ENCODE measurements at regions not wholly inside any gene's neighbourhood (a gene's known extent, or its start where the extent isn't known, plus 50 kb on each side); places are given as distances from the start of the nearest gene placed in this dataset.

DNA sequence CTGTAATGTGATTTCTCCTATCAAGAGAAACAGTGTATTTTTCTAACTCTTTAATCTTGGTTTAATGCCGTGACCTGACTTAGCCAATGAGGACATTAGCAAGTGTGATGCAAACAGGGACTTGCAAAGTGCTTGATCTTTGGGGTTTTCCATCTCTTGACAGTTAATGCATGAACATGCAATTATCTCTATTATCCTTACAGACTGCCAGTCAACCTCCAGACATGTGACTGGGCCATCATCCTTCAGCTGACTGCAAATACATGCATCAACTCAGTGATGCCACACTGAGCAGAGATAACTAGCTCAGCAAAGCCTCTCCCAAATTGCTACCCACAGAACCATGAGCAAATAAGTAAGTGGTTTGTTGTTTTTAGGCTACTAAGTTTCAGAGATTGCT lies 409.6 kb downstream of the GPAM start:
- FAIRE-seq = no peak
- DNase-seq (ENCODE audit: low spot score in 2 of 2) = no peak

DNA sequence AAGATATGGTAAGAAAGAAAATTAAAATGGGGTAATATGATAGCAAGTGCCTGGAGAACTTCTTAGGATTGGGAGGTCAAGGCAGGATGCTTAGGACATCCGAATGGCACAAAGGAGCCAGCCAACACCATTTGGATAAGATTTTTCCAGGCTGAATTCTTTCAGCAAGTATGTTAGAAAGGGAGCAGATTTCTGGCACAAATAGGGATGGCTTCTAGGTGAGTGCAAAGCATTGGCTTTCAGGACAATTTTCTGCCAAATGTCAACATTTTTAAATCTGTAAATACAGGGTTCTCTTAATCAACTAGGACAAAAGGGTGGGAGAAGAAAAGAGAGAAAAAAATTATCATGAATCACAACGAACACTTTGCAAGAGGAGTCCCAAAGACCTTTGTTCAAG lies 409.1 kb downstream of the GPAM start:
- DNase-seq (ENCODE audit: low spot score in 2 of 2) (no peak), FAIRE-seq (no peak)

DNA sequence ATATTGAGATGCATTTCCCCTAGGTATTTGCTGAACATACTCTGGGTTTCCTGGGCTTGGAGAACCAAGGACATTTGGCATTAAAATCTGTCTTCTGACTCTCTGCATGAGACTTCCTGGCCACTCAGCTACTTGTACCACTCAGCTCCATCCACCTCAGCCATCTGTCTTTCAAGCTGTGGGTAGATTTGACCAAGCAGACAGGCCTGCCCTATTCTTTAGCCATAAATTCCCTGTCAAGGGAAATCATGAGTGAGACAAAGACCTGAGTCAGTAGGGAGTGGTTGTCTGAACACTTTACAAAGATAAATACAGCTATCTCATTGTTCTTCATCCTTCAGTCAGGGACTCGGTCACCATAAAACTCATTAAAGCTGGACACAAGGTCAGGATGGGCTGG lies 399.1 kb downstream of the GPAM start:
- DNase-seq (ENCODE audit: low spot score in 2 of 2) = no peak

DNA sequence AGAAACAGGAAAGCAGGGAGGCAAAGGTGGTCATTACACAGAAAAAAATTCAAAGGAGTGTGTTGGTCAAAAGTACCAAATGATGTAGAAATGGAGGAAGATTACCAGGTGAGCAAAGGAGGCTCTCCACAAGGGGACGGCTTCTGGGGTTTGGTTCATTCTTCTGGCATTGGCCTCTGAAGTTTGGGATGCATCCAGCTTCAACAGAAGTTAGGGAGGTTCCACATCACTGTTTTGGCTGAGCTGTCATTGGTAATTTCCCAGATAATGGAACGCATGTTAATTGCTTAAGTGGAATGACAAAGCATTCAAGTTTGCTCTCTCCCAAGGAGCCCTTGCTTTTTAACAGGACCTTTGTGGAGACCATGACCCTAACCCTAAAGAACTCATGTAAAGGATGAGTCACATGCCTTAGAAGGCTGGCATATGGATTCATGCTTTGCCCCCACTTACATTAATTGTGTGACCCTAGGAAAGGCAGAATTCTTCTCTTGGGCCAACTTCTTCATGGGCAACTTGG lies 398.6 kb downstream of the GPAM start:
- DNase-seq (ENCODE audit: low spot score in 2 of 2) (no peak), FAIRE-seq (no peak)

More for the DNA sequence above, 399.1 kb downstream of the GPAM start:
- FAIRE-seq = no peak

DNA sequence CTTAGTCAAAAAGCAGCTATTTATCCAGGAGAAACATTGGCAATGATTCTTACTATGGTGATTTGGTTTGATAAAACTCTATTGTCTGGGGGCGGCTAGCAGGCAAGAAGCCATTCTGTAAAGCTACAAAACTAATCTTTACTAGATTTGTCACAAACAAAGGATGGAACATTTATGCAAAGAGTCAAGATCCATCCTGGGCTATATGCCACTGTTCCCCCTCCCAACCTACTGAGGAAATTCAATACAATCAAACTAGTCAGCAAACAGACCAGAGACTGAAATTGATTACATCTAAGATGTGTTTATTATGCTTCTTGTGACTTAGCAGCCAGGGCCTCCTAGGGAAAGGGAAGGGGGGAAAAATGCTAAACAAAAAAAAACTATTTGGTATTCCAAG lies 397.6 kb downstream of the GPAM start:
- FAIRE-seq = no peak
- DNase-seq (ENCODE audit: low spot score in 2 of 2) = no peak

- DNase-seq (ENCODE audit: low spot score in 2 of 2) (no peak), FAIRE-seq (no peak)
Observed at GRCh38 chr10:111789821-111790220, 393.7 kb downstream of the GPAM start.

- FAIRE-seq = no peak
- DNase-seq (ENCODE audit: low spot score in 2 of 2) = no peak
Observed at GRCh38 chr10:111801841-111802240, 381.7 kb downstream of the GPAM start.

GRCh38 chr10:111804781-111805180 lies 378.8 kb downstream of the GPAM start:
- DNase-seq (ENCODE audit: low spot score in 2 of 2) (no peak), FAIRE-seq (no peak)

- FAIRE-seq (no peak), DNase-seq (ENCODE audit: low spot score in 2 of 2) (no peak)
Observed at GRCh38 chr10:111811517-111811916, 372.0 kb downstream of the GPAM start.

- no peak for FAIRE-seq
- DNase-seq (ENCODE audit: low spot score in 2 of 2) = no peak
Observed at GRCh38 chr10:111820471-111820870, 363.1 kb downstream of the GPAM start.

- DNase-seq (ENCODE audit: low spot score in 2 of 2) = no peak
- no peak for FAIRE-seq
Observed at GRCh38 chr10:111821871-111822270, 361.7 kb downstream of the GPAM start.

- DNase-seq (ENCODE audit: low spot score in 2 of 2) (no peak), FAIRE-seq (no peak)
Observed at GRCh38 chr10:111822661-111823060, 360.9 kb downstream of the GPAM start.

DNA sequence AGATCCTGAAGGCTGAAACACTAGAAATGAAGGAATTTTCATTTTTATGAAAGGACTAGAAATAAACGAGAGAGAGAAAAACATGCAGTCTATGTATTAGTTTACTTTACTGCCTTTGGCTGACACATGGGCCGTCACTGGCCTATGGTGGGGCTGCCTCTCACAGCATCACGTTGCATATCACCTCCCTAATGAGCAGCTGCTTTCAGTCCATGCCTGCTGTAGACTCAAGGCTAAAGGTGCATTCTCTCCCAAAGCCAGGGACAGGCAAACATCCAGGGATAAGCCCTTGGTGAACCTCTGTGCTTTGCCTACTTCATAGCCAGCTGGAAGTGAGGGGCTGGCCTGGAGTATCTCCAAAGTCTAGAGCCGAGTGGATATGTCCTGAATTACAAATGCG lies 359.4 kb downstream of the GPAM start:
- FAIRE-seq (no peak), DNase-seq (ENCODE audit: low spot score in 2 of 2) (no peak)

GRCh38 chr10:111830359-111830758 lies 353.2 kb downstream of the GPAM start:
- DNase-seq (ENCODE audit: low spot score in 2 of 2) = no peak
- FAIRE-seq = no peak

GRCh38 chr10:111831058-111831457 lies 352.5 kb downstream of the GPAM start:
- FAIRE-seq = no peak
- DNase-seq (ENCODE audit: low spot score in 2 of 2) = no peak

DNA sequence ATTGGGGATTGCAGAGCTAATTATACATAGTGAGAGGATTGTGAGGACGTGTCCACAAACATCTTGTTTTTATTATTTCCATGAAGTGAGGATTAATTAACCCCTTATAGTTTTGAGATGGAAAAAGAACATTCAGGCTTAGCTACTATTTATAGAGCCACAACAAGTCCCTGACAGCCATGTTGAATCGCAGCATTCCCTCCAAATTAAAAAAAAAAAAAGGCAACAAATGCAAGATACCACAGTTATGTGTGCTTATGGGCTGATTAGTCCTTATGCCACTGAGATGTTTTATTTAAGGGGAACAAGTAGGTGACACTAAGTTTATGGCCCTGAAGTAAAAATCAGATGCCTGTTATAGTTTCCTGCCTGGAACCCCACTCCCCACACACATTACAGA lies 350.3 kb downstream of the GPAM start:
- no peak for DNase-seq (ENCODE audit: low spot score in 2 of 2)
- FAIRE-seq = no peak

DNA sequence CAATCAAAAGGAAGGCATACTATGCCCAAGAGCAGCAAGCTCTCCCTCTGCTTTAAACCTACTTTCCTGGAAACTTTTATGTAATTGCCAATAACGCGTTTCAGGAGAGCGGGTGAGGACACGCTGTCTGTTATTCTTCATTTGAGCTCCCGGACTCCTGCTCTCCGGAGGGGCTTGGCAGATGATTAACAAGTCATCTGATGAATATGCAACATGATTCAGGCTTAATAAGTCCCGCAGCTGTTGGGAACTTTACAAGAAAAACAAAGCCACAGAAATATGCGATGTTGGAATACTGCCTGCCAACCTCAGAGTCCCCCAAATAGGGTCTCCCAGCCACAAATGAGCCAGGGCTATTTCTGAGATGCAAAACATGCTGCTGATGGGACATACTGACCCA lies 348.0 kb downstream of the GPAM start:
- DNase-seq (ENCODE audit: low spot score in 2 of 2) (no peak), FAIRE-seq (no peak)

DNA sequence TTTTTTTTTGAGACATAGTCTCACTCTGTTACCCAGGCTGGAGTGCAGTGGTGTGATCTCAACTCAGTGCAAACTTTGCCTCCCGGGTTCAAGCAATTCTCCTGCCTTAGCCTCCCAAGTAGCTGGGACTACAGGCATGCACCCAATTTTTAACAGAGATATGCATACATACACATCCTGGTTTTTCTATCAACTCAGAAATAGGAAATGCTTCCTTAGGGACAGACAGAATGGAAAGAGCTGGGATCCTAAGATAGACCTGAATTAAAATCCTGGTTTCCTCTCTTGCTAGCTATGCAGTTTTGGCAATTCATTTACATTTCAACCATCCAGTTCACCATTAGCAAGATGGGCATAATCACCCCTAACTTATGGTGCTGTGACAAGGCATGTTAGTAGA lies 347.5 kb downstream of the GPAM start:
- FAIRE-seq (no peak), DNase-seq (ENCODE audit: low spot score in 2 of 2) (no peak)

DNA sequence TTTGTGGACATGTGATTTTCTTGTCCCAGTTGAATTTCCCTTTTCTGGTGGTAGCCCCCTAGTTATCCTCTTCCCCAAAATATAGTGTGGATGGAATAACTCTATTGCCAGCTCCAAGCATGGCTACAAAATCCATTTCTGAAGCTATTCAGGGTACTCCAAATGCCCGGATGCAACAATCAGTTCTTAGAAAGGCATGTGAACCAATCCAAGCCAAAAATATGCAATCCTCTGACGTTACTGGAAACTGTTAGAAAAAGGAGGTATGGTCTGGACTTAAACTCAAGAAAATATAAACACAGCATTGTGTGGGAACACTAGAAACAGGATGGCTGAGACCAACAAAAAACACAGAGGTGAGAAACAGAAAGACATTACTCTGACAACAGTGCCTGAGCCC lies 347.0 kb downstream of the GPAM start:
- FAIRE-seq (no peak), DNase-seq (ENCODE audit: low spot score in 2 of 2) (no peak)

- FAIRE-seq (no peak), DNase-seq (ENCODE audit: low spot score in 2 of 2) (no peak)
Observed at GRCh38 chr10:111837086-111837485, 346.5 kb downstream of the GPAM start.

DNA sequence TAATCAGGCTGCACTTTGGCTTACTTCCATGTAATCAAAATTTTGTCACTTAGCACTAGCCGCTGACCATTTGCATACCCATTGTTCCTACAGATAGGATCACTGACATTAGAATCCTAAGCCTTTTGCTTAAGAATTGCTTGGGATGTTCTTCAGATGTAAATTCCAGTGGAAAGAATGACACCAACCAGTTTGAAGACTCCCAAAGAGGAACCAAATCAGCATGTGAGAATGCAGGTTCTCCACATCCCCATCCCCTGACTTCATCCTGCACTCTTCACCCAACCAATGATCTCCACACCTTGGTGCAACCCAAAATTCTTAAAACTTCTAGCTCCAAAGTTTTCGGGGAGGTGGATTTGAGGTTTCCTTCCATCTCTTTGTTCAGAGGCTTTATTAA lies 345.6 kb downstream of the GPAM start:
- FAIRE-seq (no peak), DNase-seq (ENCODE audit: low spot score in 2 of 2) (no peak)

- FAIRE-seq (no peak), DNase-seq (ENCODE audit: low spot score in 2 of 2) (no peak)
Observed at GRCh38 chr10:111840546-111840945, 343.0 kb downstream of the GPAM start.

GRCh38 chr10:111852801-111853200 lies 330.8 kb downstream of the GPAM start:
- FAIRE-seq = no peak
- no peak for DNase-seq (ENCODE audit: low spot score in 2 of 2)

Data from frontal cortex (tissue), 3 donors.